AG10803 (cell line): ENCODE measurements at regions not wholly inside any gene's neighbourhood (a gene's known extent, or its start where the extent isn't known, plus 50 kb on each side); places are given as distances from the start of the nearest gene placed in this dataset.

Source experiments
- DNase-seq: peaks from one replicate; pipeline ENCODE4 v3.0.0; 2010; ENCODE audit warnings: low read depth
- H3K4me3 ChIP-seq: 2 replicates; pipeline ENCODE4 v1.5.1; 2011; ENCODE audit warnings: mild to moderate bottlenecking, low read length, control low read depth
- TF ChIP-seq, protein P1 (sequence below): conservative IDR thresholded peaks from 2 replicates; pipeline ENCODE4 v1.5.1; 2011; ENCODE audit warnings: mild to moderate bottlenecking, low read length, control low read depth, inconsistent platforms

DNA sequence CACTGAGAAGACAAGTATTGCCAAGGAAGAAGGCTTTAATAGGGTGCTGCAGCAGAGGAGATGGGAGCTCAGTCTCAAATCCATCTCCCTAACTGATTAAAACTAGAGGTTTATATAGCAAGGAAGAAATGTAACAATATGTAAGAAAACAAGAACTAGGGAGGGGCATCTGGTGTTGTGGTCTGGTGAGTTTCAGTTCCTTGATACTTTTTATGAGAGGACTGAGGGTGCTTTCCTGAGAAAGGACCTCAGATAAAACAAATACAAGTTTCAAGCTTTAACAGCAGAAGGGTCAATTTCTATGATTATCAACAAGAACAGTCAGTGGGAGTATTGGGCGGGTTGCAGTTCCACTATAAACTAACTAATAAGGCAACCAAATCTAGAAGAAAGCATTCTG lies 1967.5 kb downstream of the SUCLG1 start:
- no peak for DNase-seq
- TF ChIP-seq, protein P1, sequence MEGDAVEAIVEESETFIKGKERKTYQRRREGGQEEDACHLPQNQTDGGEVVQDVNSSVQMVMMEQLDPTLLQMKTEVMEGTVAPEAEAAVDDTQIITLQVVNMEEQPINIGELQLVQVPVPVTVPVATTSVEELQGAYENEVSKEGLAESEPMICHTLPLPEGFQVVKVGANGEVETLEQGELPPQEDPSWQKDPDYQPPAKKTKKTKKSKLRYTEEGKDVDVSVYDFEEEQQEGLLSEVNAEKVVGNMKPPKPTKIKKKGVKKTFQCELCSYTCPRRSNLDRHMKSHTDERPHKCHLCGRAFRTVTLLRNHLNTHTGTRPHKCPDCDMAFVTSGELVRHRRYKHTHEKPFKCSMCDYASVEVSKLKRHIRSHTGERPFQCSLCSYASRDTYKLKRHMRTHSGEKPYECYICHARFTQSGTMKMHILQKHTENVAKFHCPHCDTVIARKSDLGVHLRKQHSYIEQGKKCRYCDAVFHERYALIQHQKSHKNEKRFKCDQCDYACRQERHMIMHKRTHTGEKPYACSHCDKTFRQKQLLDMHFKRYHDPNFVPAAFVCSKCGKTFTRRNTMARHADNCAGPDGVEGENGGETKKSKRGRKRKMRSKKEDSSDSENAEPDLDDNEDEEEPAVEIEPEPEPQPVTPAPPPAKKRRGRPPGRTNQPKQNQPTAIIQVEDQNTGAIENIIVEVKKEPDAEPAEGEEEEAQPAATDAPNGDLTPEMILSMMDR: no peak
- no peak overlapping the region for H3K4me3 ChIP-seq

DNA sequence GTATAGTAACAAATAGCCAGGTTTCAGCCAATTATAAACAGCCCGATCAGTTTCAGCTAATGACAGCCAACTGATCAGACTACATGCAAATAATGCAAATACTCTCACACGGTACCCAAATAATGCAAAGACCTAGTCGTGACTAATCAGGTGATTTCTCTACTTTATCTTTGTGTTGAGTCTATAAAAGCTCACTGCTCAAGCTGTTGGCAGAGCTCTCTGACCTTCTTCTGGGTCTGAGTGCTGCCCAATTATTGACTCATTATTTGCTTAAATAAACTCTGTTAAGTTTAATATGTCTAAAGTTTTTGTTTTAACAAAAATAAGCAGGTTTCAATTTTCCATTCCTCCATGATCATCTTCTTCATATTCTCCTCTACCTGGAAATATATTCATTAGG lies 1971.7 kb downstream of the SUCLG1 start:
- no peak for DNase-seq
- TF ChIP-seq, protein P1: no peak
- no peak overlapping the region for H3K4me3 ChIP-seq

DNA sequence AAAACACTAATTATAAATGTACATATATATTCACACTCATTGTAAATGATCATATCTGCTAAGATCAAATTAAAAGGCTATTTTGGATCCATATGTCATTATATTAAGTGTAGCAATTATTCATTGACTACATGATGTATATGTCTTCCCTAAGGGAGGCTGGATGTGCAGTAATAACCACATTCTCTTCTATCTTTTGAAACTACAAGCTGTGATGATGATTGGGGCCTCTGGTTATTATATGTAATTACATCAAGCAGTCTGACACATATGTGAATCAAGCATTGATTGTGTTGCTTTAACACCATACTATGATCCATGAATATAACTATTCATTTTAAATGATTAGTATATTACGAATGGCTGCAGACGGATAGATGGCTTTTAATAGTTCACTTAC lies 1973.4 kb downstream of the SUCLG1 start:
- H3K4me3 ChIP-seq: no peak overlapping the region
- no peak for DNase-seq
- TF ChIP-seq, protein P1: no peak

DNA sequence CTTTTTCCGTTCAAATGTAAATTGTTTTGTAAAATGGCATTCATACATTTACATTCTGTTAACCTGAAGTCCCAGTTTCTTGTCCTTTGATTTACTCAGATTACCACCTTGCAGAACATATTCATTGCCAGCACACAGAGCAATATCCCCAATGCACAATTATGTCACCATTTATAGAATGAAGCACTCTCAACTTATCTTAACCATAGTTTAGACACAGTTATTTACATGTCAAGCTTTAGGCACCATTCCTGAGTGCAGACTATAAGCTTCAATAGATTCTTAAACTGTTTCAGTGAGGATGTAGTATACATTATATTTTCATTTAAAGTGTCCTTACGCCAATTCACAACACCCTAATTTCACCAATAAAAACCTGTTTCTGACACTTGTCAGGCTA lies 1977.9 kb downstream of the SUCLG1 start:
- TF ChIP-seq, protein P1: no peak
- no peak for DNase-seq
- H3K4me3 ChIP-seq: no peak overlapping the region

DNA sequence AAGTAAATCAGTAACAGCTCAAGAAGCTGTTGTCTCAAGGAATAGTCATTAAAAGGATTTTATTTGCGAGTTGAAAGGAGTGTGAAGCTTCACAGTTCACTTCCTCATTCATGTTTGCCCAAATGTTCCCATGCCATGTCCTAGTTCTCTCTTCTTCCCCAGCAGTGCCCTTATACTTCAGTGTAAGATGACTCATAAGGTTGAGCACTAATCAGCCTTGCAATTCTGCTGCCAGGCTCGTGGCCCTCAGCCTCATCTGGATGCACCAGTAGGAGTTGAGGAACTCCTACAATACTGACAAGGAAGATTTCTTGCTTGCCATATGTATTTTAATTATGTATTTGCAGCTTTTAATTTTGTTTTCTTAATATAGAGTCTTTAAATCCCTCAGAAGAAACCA lies 1980.4 kb downstream of the SUCLG1 start:
- no peak for DNase-seq
- no peak overlapping the region for H3K4me3 ChIP-seq
- TF ChIP-seq, protein P1: no peak

DNA sequence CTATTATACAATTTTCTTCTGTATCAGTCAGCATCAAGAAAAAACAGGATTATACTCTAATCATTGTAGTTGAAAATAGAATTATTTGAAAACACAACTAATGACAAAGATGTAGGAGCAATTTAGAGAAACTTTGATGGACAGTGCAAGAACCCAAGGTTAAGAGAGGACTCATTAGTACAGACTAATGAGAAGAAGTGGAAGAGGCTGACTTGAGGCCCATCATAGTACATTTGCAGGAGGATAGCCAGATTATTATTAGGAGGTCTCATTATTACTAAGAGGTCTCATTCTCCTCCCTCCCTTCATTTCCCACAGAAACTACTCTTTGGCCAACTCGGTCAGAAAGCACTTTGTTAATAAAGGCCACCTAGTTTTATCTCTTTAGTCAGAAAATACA lies 1983.0 kb downstream of the SUCLG1 start:
- TF ChIP-seq, protein P1: no peak
- no peak overlapping the region for H3K4me3 ChIP-seq
- no peak for DNase-seq

DNA sequence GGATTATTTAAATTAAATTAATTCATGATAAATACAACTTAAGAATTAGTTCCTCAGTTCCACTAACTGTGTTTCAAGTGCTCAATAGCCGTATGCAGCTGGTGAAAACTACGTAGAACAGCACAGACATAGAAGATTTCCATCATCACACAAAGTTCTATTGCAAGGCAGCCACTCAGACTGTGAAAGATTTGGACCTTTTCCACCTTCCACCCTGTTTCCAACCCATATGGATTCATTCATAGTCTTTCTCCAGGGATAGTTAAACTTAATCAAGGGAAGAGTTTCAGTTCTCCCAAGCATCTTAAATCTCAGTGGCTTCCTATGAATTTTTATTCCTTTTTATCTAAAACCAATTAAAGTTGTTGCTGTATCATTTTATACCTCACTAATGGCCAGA lies 2030.8 kb downstream of the SUCLG1 start:
- no peak overlapping the region for H3K4me3 ChIP-seq
- TF ChIP-seq, protein P1: no peak
- no peak for DNase-seq
